GM18858 (cell line): ENCODE measurements at regions not wholly inside any gene's neighbourhood (a gene's known extent, or its start where the extent isn't known, plus 50 kb on each side); places are given as distances from the start of the nearest gene placed in this dataset.

Source experiments
- ATAC-seq: cut with Tn5 transposase; IDR thresholded peaks from one replicate; pipeline ENCODE4 v1.9.1; 2021; ENCODE audit not compliant: unreplicated experiment

DNA sequence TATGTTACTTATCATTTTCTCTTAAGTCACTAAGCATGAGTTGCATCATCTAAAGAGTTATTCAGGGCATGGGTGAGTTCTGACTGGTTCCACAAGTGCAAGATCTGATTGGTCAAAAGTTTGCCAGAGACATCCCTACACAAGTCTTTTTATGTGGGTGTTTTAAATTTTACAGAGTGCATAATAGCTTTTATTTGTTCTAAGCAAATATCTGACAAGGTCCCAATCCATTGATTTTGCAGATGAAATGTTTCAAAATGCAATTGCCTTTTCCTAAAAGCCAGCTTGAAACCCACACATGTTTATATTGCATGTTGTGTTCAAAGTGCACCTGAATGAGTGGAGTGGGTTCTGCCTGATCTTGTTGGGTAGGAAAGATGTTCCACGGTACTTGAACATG, 101.7 kb upstream of the PAX6 start:
- ATAC-seq: no peak

DNA sequence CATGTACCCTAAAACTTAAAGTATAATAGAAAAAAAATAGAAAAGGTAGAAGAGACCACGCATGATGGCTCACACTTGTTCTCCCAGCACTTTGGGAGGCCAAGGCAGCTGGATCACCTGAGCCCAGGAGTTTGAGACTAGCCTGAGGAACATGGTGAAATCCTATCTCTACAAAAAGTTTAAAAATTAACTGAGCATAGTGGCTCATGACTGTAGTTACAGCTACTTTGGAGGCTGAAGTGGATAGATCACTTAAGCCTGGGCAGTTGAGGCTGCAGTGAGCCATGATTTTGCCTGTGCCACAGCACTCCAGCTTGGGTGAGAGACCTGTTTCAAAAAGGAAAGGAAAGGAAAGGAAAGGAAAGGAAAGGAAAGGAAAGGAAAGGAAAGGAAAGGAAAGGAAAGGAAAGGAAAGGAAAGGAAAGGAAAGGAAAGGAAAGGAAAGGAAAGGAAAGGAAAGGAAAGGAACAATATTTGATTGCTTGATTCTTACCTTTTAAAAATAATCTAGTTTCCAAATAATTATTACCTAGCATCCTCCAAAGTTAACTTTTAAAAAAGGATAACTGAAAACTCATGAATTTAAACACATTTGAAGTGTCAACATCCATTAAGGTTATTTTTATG, 99.9 kb upstream of the PAX6 start:
- no peak for ATAC-seq

DNA sequence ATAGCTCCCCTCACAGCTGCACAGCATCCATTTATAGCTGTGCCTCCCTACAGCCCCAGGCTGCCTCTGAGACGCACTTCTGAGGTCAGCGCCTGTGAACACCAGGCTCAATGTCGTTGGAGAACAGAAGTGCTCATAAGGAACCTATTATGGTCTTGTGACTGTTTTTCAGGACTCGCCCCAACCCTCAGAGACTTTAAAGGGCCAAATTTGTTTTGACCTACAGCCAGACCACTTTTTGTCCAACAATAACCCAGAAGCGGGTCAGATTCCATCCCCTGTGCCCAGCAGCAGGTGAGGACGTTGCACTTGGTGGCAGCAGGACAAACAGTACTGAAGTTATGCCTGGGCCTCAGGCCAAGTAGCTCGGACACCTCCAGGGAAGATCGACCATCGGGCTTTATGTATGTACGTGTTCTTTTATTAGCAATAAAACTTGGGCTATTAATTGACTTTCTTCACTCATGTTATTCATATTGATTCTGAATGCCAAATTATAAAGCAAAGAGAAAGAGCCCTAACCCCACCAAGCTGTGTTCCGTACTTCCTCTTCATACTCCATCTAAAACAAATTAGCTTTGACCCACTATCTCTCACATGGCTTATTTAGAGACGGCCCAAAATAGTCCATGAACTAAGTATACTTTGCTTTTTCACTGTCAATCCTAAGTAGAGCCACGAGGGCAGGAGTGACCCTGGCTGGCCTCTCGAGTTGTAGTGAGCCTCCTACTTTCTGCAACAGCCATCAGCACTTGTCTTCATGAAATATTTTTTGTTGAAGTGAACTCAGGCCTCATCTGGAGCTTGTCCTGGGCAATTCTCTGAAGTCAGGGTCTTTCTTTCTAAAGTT, 92.3 kb upstream of the PAX6 start:
- no peak for ATAC-seq

DNA sequence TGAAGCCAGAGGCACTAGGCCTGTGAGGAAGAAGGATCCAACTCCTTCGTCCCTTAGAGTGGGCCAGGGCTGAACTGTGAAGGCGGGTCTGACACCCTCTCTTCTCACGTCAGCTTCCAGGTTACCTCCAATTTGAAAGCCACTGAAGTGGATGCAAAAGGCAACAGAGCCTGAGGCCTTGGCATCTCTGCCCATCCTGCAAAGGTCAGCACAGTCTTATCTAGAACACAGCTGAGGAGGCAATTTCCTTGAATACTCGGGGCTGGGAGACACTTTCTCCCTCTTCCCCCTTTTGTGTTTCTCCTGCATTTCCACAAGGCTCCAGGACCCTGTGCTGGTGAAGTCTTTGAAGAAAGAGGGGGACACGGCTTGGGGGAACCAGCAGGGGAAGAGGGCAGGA, 91.6 kb upstream of the PAX6 start:
- ATAC-seq: no peak

DNA sequence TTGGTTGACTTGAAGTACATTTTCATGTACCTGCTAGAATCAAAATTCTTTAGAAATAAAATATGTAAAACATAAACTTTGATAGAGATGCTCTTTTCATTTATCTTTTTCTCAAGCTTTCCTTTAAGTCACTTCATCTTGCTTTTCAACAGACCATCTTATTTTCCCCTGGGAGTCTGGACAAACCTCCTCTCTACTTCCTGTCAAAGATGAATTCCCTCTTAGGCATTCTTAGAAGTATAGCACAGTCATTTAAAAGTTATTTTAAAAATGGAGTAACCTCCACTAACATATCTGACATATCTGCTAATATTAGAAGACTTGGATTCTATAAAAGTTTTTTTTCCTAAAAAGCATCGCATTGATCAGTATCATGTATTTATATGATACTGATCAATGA, 84.8 kb upstream of the PAX6 start:
- no peak for ATAC-seq

DNA sequence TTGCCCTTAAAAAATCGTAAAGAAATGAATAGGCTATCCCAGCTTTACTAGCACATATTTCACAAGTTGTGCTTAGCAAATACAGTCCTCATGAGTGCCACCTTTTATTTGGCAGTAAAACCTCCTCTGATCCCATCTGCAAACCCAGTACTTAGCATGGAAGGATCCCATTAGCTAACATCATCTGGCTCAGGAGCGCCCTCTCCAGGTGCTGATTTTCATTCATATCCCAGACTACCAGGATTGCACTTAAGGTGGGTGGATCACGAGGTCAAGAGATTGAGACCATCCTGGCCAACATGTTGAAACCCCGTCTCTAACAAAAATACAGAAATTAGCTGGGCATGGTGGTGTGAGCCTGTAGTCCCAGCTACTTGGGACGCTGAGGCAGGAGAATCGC, 76.1 kb upstream of the PAX6 start:
- no peak for ATAC-seq

DNA sequence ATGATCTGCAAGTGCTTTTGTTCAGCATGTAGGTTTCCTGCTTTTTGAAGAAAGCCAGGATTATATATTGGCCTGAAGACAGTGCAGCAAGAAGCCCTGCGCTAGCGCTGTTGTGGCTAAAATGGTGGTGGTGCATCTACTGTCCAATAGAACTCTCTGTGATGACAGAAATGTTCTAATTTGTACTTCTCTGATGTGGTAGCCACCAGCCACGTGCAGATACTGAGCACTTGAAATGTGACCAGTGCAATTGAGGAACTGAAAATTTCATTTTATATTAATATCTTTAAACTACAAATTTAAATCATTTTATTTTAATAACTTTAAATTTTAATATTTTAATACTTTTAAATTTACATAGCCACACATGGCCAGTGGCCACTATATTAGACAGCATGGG, 73.0 kb upstream of the PAX6 start:
- ATAC-seq: no peak

DNA sequence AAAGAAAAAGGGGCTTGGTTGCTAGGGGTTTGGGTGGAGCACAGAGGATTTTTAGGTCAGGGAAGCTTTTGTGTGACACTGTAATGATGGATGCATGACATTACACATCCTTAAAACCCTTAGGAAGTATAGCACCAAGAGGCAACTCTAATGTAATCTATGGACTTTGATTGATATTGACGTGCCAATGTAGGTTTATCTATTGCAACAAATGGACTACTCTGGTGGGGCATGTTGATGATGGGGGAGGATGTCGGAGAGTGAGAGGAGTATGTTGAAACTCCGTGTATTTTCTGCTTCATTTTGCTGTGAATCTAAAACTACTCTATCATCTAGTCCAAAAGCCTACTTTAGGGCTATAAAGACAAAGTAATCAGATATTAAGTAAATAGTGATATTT, 72.3 kb upstream of the PAX6 start:
- no peak for ATAC-seq

DNA sequence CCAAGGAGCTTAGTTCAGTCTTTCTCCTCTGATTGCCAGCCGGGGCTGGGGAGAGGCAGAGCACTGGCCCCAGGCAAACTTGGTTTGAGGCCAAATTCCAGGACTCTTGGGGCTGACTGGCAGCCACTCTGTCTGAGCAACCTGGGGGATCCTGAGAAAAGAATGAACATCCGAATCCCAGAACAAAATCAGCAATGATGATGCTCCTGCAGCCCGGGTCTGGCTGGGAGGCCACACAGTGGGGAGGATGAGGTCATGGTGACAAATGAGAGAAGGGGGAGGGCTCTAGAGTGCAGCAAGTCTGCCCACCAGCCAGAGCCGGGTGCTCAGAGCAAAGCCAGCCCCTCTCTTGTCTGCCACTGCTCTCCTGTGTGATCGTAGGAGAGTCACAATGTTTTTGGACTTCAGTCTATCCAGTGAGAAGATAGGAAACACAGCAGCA, 71.8 kb upstream of the PAX6 start:
- no peak for ATAC-seq

DNA sequence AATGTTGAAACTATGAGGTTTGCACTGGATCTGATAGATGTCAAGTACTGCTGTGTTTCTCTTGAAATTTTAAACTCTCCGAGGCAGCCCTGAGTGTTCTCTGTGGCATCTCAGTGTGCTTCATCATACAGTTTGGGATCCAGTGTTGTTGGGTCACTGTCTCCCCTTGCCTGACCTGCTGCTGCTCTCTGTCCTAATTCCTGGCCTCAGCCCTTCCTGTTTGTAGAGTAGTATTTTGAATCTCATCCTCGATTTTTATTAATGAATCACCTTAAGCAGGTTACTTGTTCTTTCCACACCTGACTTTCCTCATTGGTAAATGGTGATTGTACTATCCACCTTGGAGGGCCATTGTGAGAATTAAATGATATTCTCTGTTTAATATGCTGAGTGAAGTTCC, 70.7 kb upstream of the PAX6 start:
- no peak for ATAC-seq

DNA sequence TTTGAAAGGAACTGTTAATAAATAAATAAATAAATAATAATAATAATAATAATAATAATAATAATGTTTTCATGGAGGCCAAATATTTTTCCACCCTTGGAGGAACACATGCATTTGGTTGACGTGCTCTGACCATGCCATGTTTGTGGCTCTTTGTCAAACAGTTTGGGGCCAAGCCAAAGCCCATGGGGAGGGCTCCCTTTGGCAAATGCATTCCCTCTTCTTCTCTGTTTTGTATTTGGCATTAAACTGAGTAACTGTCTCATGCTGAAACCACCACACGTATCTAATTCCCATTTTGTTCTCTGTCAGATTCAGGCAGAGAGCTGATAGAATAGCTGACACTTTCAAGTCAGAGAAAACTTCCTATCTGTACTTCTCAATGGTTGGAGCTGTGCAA, 68.6 kb upstream of the PAX6 start:
- ATAC-seq: no peak

DNA sequence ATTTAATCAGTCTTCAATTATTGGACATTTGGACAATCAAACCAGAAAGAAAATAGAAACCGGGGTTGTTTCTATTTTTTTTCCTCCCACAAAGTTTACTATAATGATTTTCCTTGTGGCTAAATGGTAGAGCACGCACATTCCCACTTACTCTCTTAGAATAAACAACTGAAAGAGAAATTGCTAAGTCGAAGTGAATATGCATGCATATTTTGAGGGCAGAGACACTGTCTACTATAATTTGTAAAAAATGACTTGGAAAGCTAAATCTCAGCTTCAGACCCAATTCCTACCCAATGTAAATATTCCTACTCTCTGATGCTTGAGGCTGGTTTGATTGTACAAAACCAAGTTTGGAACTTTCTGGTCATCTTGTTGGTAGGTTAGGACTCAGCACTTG, 66.7 kb upstream of the PAX6 start:
- no peak for ATAC-seq

DNA sequence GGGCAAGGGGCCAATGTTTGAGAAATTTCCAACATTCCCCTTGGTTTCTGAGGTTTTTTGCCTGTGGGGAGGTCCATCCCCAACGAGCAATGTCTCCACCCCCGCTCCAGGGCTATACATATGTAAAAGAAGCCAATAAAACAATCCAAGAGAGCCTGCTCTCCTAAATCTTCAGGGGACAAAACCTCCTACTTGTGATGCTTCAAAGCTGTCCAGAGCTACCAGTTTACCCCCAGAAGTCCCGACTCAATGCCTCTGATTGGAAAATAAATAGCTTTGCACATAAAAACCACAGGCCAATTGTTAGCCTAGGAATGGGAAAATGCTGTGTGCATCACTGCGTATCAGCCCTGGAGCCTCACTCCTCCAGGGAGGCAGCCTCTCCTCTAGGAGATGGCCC, 66.0 kb upstream of the PAX6 start:
- ATAC-seq: no peak

DNA sequence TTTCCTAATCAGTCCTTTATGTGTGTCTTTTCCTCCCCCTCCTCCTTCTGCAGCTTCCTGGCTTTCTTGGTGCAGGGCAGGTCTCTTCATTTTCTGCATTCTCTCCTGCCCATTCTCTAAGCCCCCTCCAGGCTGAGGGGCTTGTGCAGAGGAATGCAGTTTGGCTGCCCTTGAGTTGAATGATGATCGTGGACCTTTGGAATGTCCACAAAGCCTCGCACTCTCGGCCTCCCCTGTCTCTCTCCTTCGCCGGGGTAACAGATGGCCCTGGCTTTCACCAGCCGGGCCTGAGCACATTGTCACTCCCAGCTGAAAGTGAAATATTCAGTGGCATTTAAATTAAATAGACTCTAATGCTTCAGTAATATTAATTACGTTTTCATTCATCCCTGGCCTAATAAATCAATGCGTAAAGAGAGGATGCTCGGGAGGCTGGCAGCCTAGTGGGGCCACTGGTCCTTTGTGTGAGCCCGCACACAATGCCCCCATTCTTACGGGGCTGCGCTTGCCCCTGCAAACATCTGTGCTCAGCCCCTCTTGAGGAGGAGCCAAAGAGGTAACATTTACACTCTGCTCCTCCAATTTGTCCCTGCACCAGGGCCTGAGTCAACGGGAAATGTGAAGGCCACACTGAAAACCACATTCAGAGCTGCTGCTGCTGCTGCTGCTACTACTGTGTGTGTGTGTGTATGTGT, 64.9 kb upstream of the PAX6 start:
- no peak for ATAC-seq

DNA sequence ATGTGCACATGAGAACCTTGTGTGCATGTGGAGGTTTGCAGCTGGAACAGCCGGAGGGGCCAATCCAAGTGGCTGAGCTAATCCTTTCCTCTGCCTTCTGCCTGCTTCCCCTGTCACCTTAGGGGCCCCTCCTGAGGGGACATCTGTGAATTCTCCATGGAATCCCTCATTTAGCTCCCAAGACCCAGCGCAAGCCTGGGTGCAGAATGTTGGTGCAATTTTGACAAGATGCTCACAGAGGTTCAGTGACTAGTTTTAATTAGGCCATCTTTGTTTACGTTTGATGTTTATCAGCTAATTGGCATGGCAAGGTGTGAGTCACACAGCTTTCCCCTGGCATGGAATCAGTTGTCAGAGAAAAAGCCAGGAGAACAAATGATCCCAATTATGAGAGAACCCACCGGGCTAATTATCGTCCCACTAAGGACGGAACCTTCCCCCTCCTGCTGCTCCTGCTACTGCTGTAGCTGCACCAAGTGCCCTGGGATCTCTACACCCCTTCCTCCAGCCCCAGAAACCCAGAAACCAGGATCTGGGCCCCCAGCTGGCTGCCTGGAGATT, 63.6 kb upstream of the PAX6 start:
- ATAC-seq: no peak

DNA sequence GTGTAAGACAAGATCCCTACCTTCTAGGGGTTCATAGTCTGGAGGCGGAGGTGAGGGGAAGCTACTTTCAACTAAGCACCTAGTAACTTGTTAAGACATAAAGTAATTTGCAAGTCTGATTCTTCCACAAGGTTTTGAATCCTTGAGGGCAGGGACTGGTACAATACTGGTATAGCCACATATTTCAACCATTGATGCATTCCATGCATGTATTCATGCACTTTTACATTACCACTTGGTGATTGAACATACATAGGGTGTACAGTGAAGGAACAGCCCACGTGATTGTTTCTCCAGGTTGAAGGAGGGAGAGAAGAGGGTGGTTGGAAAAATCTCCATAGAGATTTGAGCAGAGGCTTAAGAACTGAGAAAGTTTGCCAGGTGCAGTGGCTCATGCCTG, 62.0 kb upstream of the PAX6 start:
- no peak for ATAC-seq

DNA sequence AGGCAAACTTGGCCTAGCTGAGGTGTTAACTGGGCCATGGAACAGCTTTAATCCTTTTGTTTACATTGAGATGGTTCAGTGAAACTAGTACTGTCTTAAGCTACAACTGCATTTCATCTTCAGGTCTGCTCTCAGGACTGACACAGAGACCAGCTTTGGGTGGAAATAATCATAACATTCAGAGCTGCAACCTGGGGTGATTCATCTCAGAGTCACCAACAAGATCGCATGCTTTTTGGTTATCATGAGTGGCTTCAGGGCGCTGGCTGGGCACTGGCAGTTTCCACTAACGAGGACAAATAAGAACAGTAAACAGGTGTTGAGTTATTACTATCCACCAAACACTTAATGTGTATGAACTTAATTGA, 60.9 kb upstream of the PAX6 start:
- ATAC-seq: no peak

DNA sequence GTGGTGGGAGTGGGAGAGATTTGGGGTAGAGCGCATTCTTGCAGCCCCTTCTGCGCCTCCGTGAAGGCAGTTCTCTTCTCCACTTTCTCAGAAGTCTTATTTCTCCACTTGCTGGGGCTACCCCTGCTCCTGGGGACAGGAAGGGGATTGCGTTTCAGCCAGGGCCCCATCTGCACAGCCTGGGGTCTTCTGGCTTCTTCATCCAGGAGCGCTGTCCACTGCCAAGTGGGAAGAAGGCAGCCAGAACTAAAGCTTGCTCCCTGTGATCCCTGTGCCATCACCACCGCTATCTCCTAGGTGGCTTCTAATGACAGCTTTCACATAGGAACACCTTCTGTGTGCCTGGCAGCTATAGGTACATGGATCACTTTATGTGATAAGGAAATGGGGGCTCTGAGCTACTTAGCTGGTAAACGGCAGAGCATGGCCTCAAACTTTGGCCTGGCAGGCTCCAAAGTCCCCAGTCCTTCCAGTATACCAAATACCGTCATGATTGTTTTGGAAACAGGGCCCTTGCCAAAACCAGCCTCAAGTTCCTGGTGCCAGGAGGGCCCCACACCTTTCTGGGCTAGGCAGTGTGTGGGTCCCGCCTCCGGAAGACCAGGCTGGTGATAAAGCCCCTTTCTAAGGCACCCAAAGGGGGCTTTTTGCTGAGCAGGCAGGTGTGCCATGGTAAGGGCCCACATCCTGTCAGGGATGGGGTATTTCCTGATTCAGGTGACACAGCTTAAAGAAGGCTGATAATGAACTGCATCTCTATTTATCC, 60.4 kb upstream of the PAX6 start:
- ATAC-seq: no peak

DNA sequence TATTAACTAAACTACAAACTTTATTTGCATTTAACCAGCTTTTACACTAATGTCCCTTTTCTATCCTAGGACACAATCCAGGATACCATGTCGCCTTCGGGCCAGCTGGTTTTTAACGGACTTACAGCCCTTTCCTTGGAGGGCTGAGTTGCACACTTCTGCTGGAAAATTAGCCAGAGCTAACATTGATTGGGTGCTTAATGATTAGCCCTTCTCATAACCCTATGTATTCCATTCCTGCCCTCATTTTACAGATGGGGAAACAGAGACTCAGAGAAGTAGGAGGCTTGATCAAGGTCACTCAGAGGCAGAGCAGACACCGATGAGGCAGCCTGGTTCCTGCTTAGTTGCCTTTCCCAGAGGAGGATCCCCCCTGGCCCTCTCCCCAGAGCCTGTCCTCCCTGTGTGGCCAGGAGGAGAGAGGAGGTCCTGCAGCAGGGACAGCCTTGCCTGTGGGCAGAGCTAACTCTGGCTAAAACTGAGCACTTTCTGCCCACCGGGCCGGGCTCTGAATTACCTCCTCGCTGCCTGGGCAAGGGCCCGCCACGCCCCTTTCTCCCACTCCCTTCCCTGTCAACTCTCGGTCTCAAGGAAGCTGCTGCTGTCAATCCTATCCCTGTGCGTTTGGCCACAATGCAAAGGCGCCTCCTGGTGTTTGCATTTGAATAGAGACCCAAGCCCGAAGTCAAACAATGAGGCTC, 59.6 kb upstream of the PAX6 start:
- no peak for ATAC-seq

DNA sequence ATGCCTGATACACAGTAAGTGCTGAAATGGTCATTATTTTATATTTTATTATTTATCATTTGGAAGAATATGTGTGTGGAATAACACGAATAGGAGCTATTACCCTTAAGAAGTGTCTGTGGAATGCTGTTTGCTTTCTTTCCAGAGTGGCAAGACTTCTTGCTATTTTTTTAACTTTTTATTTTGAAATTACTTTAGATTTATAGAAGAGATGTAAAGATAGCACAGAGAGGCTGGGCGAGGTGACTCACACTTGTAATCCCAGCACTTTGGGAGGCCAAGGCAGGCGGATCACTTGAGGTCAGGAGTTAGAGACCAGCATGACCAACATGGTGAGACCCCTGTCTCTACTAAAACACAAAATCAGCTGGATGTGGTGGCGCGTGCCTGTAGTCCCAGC, 58.9 kb upstream of the PAX6 start:
- no peak for ATAC-seq
